BLaER1 treated with 17β-estradiol and CSF1 and Interleukin-3, amounts not matched to agents 10 nM and 100 nM (cell line): ENCODE measurements at regions not wholly inside any gene's neighbourhood (a gene's known extent, or its start where the extent isn't known, plus 50 kb on each side); places are given as distances from the start of the nearest gene placed in this dataset.
A peak's percentile ranks its signal among the peaks of the same experiment; 100 is the strongest.

Experiments used
- H3K27ac ChIP-seq, 11 experiments: shearing (Covaris generic); formaldehyde crosslinking; 2 replicates each; pipeline ENCODE4 v1.8.1; 2022
- H3K27me3 ChIP-seq, 11 experiments: shearing (Covaris generic); formaldehyde crosslinking; 2 replicates each; pipeline ENCODE4 v1.8.1; 2022
- H3K36me3 ChIP-seq, 11 experiments: shearing (Covaris generic); formaldehyde crosslinking; 2 replicates each; pipeline ENCODE4 v1.8.1; 2022
- H3K4me1 ChIP-seq, 10 experiments: shearing (Covaris generic); formaldehyde crosslinking; 2 replicates each; pipeline ENCODE4 v1.8.1; 2022
- H3K4me2 ChIP-seq, 11 experiments: shearing (Covaris generic); formaldehyde crosslinking; 2 replicates each; pipeline ENCODE4 v1.8.1; 2022
- H3K4me3 ChIP-seq, 10 experiments: shearing (Covaris generic); formaldehyde crosslinking; 2 replicates each; pipeline ENCODE4 v1.8.1; 2022
- H3K9ac ChIP-seq, 11 experiments: shearing (Covaris generic); formaldehyde crosslinking; 2 replicates each; pipeline ENCODE4 v1.8.1; 2022
- H3K9me3 ChIP-seq, 11 experiments: shearing (Covaris generic); formaldehyde crosslinking; replicated peaks in 1 of 11; 2 replicates each; pipeline ENCODE4 v1.8.1; 2022
- H4K20me1 ChIP-seq, 11 experiments: shearing (Covaris generic); formaldehyde crosslinking; 2 replicates each; pipeline ENCODE4 v1.8.1; 2022
- Cebpa-rat ChIP-seq, 11 experiments: shearing (Covaris generic); IDR thresholded peaks; 2 replicates each; pipeline ENCODE4 v1.8.1; 2022

DNA sequence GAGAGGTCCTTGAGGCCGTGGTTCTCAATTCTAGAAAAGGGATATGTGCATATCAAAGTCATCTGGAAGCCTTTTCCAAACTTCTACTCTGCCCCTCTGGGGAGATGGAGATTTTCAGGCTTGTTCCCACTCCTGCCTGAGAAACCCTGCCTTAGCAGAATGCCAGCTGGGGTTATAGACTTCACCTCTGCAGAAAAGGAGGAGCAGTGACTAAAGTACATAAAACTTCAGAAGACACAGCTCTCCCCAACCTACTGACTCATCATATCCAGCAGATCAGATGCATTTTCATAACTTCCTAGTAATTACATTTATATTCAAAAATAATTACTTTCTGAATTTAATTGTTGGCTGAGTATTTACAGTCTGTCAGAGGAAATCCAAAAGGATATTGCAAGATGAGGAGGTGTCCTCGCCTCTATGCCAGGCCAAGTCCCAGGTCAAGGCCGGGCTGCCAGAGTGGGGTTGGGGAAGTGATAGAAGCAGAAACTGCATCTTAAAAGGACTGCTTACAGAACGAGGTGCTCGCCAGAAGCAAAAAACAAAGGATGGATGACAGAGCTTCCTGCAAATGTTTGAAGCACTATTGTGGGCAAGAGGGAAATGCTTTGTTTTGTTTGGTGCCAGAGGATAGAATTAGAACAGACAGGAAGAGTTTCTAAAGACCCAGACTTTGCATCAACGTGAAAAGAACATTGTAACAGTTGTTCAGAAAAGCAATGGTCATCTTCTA is 75.6 kb upstream of the APCDD1 start:
- H3K27me3 ChIP-seq = no peaks in the 10 kb centered on the region

DNA sequence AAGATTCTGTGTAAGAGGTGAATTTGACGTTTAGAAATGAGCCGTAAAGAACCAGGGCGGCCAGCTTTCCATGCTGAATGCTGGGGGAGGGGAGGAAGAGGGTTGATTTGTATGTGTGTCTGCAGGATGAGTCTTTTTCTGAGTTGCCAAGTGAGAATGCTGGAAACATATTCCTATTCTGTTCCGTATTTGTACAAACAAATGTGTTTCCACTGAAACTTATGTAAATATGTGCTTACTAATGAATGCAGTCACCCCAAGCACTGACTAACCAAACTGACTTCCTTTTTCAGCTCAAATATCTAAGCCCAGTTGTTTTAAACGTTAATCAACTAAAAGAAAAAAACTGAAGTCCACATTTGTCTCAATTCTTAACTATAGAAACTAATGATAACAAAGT is 74.9 kb upstream of the APCDD1 start:
- Histone ChIP-seq H3K9me3 (no peaks in the 10 kb centered on the region; a peak in 1 of 22 replicates), H3K4me3 (no peak overlapping the region), H3K9ac (peak overlapping the region in 1 of 11 experiments; percentile 19; a peak in 2 of 22 replicates), H3K4me1 (peaks cover 10 to 25% (median 15%) of the 10 kb centered on the region in 10 experiments; a peak in 18 of 20 replicates), H4K20me1 (no peaks in the 10 kb centered on the region), H3K27ac (peak overlapping the region in 4 of 11 experiments; percentile 43 to 62 (median 50); a peak in 9 of 22 replicates), H3K36me3 (no peaks in the 10 kb centered on the region), H3K27me3 (no peaks in the 10 kb centered on the region), H3K4me2 (peak overlapping the region; percentile 20 to 77 (median 48); a peak in 21 of 22 replicates)
- TF ChIP-seq Cebpa-rat (IDR thresholded peaks at IDR 0.05) = no peak

More for the DNA sequence above, 75.6 kb upstream of the APCDD1 start:
- peak overlapping the region in 4 of 11 experiments; percentile 43 to 62 (median 50); a peak in 9 of 22 replicates for H3K27ac ChIP-seq
- H3K36me3 ChIP-seq = no peaks in the 10 kb centered on the region
- TF ChIP-seq Cebpa-rat (IDR thresholded peaks at IDR 0.05) = no peak
- peaks cover 10 to 25% (median 15%) of the 10 kb centered on the region in 10 experiments; a peak in 18 of 20 replicates for H3K4me1 ChIP-seq
- H4K20me1 ChIP-seq = no peaks in the 10 kb centered on the region
- H3K4me3 ChIP-seq = no peak overlapping the region
- H3K9me3 ChIP-seq = no peaks in the 10 kb centered on the region; a peak in 1 of 22 replicates
- peak overlapping the region; percentile 20 to 77 (median 48); a peak in 21 of 22 replicates for H3K4me2 ChIP-seq
- peak overlapping the region in 1 of 11 experiments; percentile 19; a peak in 2 of 22 replicates for H3K9ac ChIP-seq

DNA sequence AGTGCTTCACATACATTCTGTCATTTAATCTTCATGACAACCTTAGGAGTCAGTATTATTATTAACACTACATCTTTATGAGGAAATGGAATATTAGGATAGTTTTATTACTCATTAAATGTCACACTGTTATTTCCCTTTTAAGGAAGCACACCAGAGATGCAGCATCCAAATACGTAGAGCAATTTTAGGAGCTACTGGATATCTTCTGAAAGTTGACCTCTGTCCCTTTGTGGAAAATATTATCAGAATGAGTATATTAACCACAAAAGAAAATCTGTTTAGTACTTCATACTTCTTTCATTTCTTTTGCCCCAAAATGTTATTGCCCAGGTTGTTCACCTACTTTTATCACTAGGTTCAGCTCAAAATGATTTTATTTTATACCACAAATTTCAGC is 72.9 kb upstream of the APCDD1 start:
- H3K9me3 ChIP-seq = no peaks in the 10 kb centered on the region; a peak in 1 of 22 replicates
- no peaks in the 10 kb centered on the region for H4K20me1 ChIP-seq
- H3K4me1 ChIP-seq = peaks cover 10 to 25% (median 15%) of the 10 kb centered on the region in 10 experiments; a peak in 18 of 20 replicates
- TF ChIP-seq Cebpa-rat (IDR thresholded peaks at IDR 0.05) = no peak
- no peak overlapping the region for H3K4me2 ChIP-seq
- H3K9ac ChIP-seq = no peak overlapping the region
- H3K36me3 ChIP-seq = no peaks in the 10 kb centered on the region
- no peaks in the 10 kb centered on the region for H3K27me3 ChIP-seq
- no peak overlapping the region for H3K27ac ChIP-seq
- H3K4me3 ChIP-seq = no peak overlapping the region

DNA sequence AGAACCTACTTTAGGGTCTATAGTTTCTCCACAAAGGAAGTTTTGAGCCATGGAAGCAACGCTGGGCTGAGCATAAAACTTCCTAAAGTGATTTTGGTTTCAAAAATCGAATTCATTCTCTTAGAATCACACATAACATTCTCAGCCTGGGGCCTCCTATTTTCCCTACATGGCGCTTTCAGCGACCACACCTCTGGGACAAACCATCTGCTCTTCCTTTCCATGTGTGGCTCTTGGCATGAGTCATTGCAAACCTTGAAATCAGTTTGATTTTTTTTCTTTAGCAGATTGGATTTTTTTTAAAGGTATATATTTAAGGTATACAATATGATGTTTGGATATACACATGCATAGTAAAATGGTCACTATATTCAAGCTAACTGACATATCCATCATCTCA is 72.5 kb upstream of the APCDD1 start:
- no peaks in the 10 kb centered on the region for H3K27me3 ChIP-seq
- H3K4me1 ChIP-seq = peaks cover 10 to 25% (median 15%) of the 10 kb centered on the region in 10 experiments; a peak in 18 of 20 replicates
- no peak overlapping the region for H3K4me2 ChIP-seq
- H3K9ac ChIP-seq = no peak overlapping the region
- H4K20me1 ChIP-seq = no peaks in the 10 kb centered on the region
- no peak overlapping the region for H3K4me3 ChIP-seq
- no peak for TF ChIP-seq Cebpa-rat (IDR thresholded peaks at IDR 0.05)
- H3K27ac ChIP-seq = no peak overlapping the region
- H3K36me3 ChIP-seq = no peaks in the 10 kb centered on the region
- H3K9me3 ChIP-seq = no peaks in the 10 kb centered on the region; a peak in 1 of 22 replicates

DNA sequence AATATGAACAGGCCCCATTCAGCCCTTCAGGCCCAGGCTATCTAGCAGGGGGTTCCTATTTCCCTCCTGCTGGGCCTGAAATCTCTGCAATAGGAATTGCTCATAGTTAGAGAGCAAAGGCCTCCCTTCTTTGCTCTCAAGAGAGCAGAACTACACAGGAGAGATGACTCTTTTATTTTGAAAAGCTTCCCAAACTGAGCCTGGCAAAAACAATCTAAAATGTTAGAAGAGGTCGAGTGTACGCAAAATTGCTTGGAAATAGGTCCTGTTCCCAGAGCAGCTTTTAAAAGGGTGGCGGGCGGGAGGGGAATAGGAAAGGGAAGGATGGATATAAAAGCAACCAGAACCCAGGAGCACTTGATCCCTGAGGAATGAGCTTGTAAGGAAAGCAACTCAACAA is 68.4 kb upstream of the APCDD1 start:
- no peak for TF ChIP-seq Cebpa-rat (IDR thresholded peaks at IDR 0.05)
- Histone ChIP-seq H4K20me1 (no peaks in the 10 kb centered on the region), H3K36me3 (no peaks in the 10 kb centered on the region), H3K9me3 (peaks cover 0 to 5% (median 0%) of the 10 kb centered on the region in 11 experiments; a peak in 3 of 22 replicates), H3K4me1 (no peaks in the 10 kb centered on the region), H3K9ac (no peak overlapping the region), H3K27ac (no peak overlapping the region), H3K27me3 (no peaks in the 10 kb centered on the region), H3K4me3 (no peak overlapping the region), H3K4me2 (no peak overlapping the region)

DNA sequence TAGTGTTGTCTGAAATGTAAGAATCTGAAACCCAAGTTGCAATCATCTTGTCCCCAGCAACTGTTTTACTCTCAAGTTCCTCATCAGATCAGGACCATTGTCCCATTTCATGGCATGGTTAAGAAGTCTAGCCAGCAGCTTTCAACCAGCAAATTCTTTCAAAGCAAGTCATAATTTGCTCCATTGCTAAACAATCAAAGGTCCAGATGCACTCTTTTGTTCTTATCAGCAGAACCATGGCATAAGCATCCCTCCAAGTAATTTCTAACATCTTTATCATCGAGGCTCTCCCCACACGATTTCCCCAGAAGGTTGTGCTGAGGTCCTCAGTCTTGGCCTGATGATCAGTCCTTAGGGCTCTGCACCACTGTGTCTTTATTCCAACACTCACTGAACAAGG is 67.5 kb upstream of the APCDD1 start:
- H3K4me3 ChIP-seq = no peak overlapping the region
- no peak overlapping the region for H3K9ac ChIP-seq
- H4K20me1 ChIP-seq = no peaks in the 10 kb centered on the region
- no peaks in the 10 kb centered on the region for H3K27me3 ChIP-seq
- H3K4me2 ChIP-seq = no peak overlapping the region
- H3K36me3 ChIP-seq = no peaks in the 10 kb centered on the region
- TF ChIP-seq Cebpa-rat (IDR thresholded peaks at IDR 0.05) = no peak
- no peaks in the 10 kb centered on the region for H3K4me1 ChIP-seq
- peaks cover 0 to 5% (median 0%) of the 10 kb centered on the region in 11 experiments; a peak in 4 of 22 replicates for H3K9me3 ChIP-seq
- no peak overlapping the region for H3K27ac ChIP-seq

DNA sequence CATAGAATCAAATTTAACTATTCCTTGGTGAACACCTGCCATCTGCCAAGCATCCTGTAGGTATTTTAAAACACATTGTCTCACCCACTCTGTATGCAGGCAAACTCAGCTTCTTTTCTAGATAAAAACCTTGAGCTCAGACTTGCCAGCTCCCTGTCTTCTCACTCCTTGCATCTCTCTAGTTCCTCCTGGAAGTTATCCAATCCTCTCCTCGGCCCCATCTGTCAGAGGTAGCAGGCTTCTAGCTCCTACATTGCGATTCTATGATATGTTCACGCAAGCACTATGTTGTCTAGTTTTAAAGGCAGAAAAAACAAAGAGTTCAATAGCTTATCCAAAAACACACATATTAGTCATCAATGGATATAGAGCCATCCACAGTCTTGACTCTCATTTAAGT is 67.0 kb upstream of the APCDD1 start:
- TF ChIP-seq Cebpa-rat (IDR thresholded peaks at IDR 0.05) = no peak
- Histone ChIP-seq H3K9me3 (peaks cover 0 to 5% (median 0%) of the 10 kb centered on the region in 11 experiments; a peak in 4 of 22 replicates), H3K9ac (no peak overlapping the region), H3K27me3 (no peaks in the 10 kb centered on the region), H3K4me2 (no peak overlapping the region), H4K20me1 (no peaks in the 10 kb centered on the region), H3K4me3 (no peak overlapping the region), H3K27ac (no peak overlapping the region), H3K4me1 (no peaks in the 10 kb centered on the region), H3K36me3 (no peaks in the 10 kb centered on the region)

DNA sequence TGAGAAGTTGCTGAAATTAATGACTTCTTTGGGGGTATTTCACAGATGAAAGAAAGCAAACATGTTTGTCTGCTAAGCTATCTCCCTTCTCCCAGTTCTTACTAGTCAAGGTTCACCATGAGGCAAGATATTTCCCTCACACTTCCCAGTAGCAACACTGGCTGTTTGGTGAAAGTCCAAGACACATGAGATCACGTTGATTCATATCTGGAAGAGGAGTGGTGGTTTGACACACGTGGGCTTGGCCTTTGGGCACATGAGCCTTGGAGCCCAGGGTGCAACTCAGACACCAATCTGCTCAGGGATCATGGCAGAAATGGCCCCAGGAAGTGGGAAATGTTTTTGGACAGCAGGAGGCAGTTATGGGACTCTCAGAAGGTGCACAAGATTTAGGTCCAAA is 66.1 kb upstream of the APCDD1 start:
- Histone ChIP-seq H3K4me2 (no peak overlapping the region), H3K9me3 (peaks cover 0 to 5% (median 0%) of the 10 kb centered on the region in 11 experiments; a peak in 3 of 22 replicates), H3K27me3 (no peaks in the 10 kb centered on the region), H4K20me1 (no peaks in the 10 kb centered on the region), H3K9ac (no peak overlapping the region), H3K4me3 (no peak overlapping the region), H3K27ac (no peak overlapping the region), H3K4me1 (no peaks in the 10 kb centered on the region), H3K36me3 (no peaks in the 10 kb centered on the region)
- no peak for TF ChIP-seq Cebpa-rat (IDR thresholded peaks at IDR 0.05)

DNA sequence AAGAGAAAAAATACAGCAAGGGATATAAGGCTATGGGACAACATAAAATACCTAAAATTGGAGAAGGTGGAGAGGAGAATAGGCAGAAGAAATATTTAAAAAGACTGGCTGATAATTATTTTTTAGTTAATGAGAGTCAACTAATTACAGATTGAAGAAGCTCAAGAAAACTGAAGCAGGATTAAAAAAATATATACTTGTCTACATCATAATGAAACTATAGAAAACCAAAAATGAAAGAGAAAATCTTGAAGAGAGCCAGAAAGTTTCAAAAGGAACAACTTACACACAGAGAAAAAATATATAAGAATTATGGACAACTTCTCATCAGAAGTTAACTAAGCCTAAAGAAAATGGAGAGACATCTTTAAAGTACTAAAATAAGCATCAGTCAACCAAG is 62.9 kb upstream of the APCDD1 start:
- TF ChIP-seq Cebpa-rat (IDR thresholded peaks at IDR 0.05) = no peak
- Histone ChIP-seq H3K4me3 (no peak overlapping the region), H3K4me1 (no peaks in the 10 kb centered on the region)

More for the DNA sequence above, 62.9 kb upstream of the APCDD1 start:
- Histone ChIP-seq H3K27me3 (no peaks in the 10 kb centered on the region), H3K9ac (no peak overlapping the region), H3K36me3 (no peaks in the 10 kb centered on the region), H3K27ac (no peak overlapping the region), H3K9me3 (peaks cover 8 to 16% (median 10%) of the 10 kb centered on the region in 11 experiments; a peak in 20 of 22 replicates), H4K20me1 (no peaks in the 10 kb centered on the region), H3K4me2 (no peak overlapping the region)
